ENCODE measurements at regions not wholly inside any gene's neighbourhood (a gene's known extent, or its start where the extent isn't known, plus 50 kb on each side); places are given as distances from the start of the nearest gene placed in this dataset.

GRCh38 chr5:15243301-15244020 lies 256.5 kb upstream of the FBXL7 start:
- no peak for TF ChIP-seq EZH2 (IDR thresholded peaks at IDR 0.05; ENCODE audit: low read length)
- TF ChIP-seq CTCF (optimal IDR thresholded peaks at IDR 0.05 in 1 of 3, IDR thresholded peaks at IDR 0.05 in 1 of 3, conservative IDR thresholded peaks at IDR 0.05 in 1 of 3; ENCODE audit: extremely low read depth in 1 of 3, insufficient read depth in 2 of 3, low read length in 3 of 3) = no peak
- H3K79me2 ChIP-seq (ENCODE audit: control insufficient read depth, insufficient read depth, low read length) = no peaks in the 10 kb centered on the region
- H3K9me3 ChIP-seq (ENCODE audit: control insufficient read depth, low read depth, low read length) = no peaks in the 10 kb centered on the region
- H3K4me1 ChIP-seq (ENCODE audit: control insufficient read depth, extremely low read depth, insufficient read depth, low read length) = no peaks in the 10 kb centered on the region
- H2AFZ ChIP-seq (ENCODE audit: control insufficient read depth, low read length) = no peak overlapping the region
- no peak for FAIRE-seq
- no peaks in the 10 kb centered on the region for H3K9me1 ChIP-seq (ENCODE audit: control insufficient read depth, extremely low read depth, insufficient read depth, low read length)
- no peak for DNase-seq (ENCODE audit: low read depth, low spot score)
- no peaks in the 10 kb centered on the region for H4K20me1 ChIP-seq (ENCODE audit: control insufficient read depth, extremely low read depth, insufficient read depth, low read length)
- no peak overlapping the region for H3K4me3 ChIP-seq (ENCODE audit: control insufficient read depth in 2 of 3, extremely low read depth in 1 of 3, insufficient read depth in 2 of 3, low read depth in 1 of 3, low read length in 3 of 3)
- no peaks in the 10 kb centered on the region for H3K36me3 ChIP-seq (ENCODE audit: control insufficient read depth in 2 of 2, extremely low read depth in 1 of 2, insufficient read depth in 2 of 2, low read length in 2 of 2)
- H3K27ac ChIP-seq (ENCODE audit: control insufficient read depth, insufficient read depth, low read length) = no peak overlapping the region
- no peak overlapping the region for H3K4me2 ChIP-seq (ENCODE audit: control insufficient read depth, extremely low read depth, insufficient read depth, low read depth, low read length)
- no peak overlapping the region for H3K9ac ChIP-seq (ENCODE audit: control insufficient read depth, extremely low read depth, insufficient read depth, low read length)
- dilution Hi-C loops (cut with MboI; ENCODE audit: extremely low pct_ligation_motif_present, low sequenced_read_pairs) = no loop called here
- H3K27me3 ChIP-seq (ENCODE audit: control insufficient read depth, extremely low read depth, insufficient read depth, low read length) = no peaks in the 10 kb centered on the region

DNA sequence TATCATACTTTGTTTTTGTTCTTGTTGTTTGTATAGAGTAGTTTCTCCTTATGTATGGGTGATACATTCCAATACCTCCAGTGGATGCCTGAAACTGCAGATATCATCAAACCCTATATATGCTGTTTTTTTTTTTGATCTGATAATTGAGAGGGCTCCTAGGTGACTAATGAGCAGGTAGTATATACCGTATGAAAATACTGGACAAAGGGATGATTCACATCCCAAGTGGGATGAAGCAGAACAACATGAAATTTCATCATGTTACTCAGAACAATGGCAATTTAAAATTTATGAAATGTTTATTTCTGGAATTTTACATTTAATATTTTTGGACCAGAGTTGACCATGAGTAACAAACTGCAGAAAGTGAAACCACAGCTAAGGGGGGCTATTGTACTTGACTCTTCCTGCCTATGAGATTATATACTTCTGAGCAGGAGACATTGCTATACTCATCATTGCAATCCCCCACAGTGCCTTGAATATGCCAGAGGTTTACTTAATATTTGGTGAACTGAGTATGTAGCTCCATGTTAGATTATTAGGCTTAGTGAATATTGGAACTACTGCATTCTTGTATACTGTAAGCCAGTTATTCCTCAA lies 258.7 kb upstream of the FBXL7 start:
- Histone ChIP-seq H3K79me2 (ENCODE audit: control insufficient read depth, insufficient read depth, low read length) (no peaks in the 10 kb centered on the region), H3K36me3 (ENCODE audit: control insufficient read depth in 2 of 2, extremely low read depth in 1 of 2, insufficient read depth in 2 of 2, low read length in 2 of 2) (no peaks in the 10 kb centered on the region), H3K4me1 (ENCODE audit: control insufficient read depth, extremely low read depth, insufficient read depth, low read length) (no peaks in the 10 kb centered on the region), H2AFZ (ENCODE audit: control insufficient read depth, low read length) (no peak overlapping the region), H3K9me3 (ENCODE audit: control insufficient read depth, low read depth, low read length) (no peaks in the 10 kb centered on the region), H3K27me3 (ENCODE audit: control insufficient read depth, extremely low read depth, insufficient read depth, low read length) (no peaks in the 10 kb centered on the region), H3K4me2 (ENCODE audit: control insufficient read depth, extremely low read depth, insufficient read depth, low read depth, low read length) (no peak overlapping the region), H3K4me3 (ENCODE audit: control insufficient read depth in 2 of 3, extremely low read depth in 1 of 3, insufficient read depth in 2 of 3, low read depth in 1 of 3, low read length in 3 of 3) (no peak overlapping the region), H3K9ac (ENCODE audit: control insufficient read depth, extremely low read depth, insufficient read depth, low read length) (no peak overlapping the region), H3K27ac (ENCODE audit: control insufficient read depth, insufficient read depth, low read length) (no peak overlapping the region), H4K20me1 (ENCODE audit: control insufficient read depth, extremely low read depth, insufficient read depth, low read length) (no peaks in the 10 kb centered on the region), H3K9me1 (ENCODE audit: control insufficient read depth, extremely low read depth, insufficient read depth, low read length) (no peaks in the 10 kb centered on the region)
- DNase-seq (ENCODE audit: low read depth, low spot score) (no peak), FAIRE-seq (no peak)
- no peak for TF ChIP-seq EZH2 (IDR thresholded peaks at IDR 0.05; ENCODE audit: low read length)
- no peak for TF ChIP-seq CTCF (optimal IDR thresholded peaks at IDR 0.05 in 1 of 3, IDR thresholded peaks at IDR 0.05 in 1 of 3, conservative IDR thresholded peaks at IDR 0.05 in 1 of 3; ENCODE audit: extremely low read depth in 1 of 3, insufficient read depth in 2 of 3, low read length in 3 of 3)
- dilution Hi-C loops (cut with MboI; ENCODE audit: extremely low pct_ligation_motif_present, low sequenced_read_pairs) = no loop called here
